RPMI8226 (cell line): ENCODE measurements at regions not wholly inside any gene's neighbourhood (a gene's known extent, or its start where the extent isn't known, plus 50 kb on each side); places are given as distances from the start of the nearest gene placed in this dataset.
"Not testable (repeated sequence)": the region's sequence is repeated elsewhere in the genome, so short reads cannot be mapped to it uniquely, and the experiment has no call there.

ENCODE experiments used
- DNase-seq: peaks from one replicate; pipeline ENCODE4 v3.0.0-alpha.2; 2015

GRCh38 chr22:22717664-22718063 lies 73.2 kb downstream of the GGTLC2 start:
- DNase-seq: no peak

GRCh38 chr22:22720201-22720723 lies 75.8 kb downstream of the GGTLC2 start:
- DNase-seq: peak; percentile 49

- peak; percentile 48 for DNase-seq
Observed at GRCh38 chr22:22720724-22721261, 76.4 kb downstream of the GGTLC2 start.

- no peak for DNase-seq
Observed at GRCh38 chr22:22721681-22722354, 77.4 kb downstream of the GGTLC2 start.

GRCh38 chr22:22728382-22728781 lies 84.0 kb downstream of the GGTLC2 start:
- DNase-seq: no peak

GRCh38 chr22:22730655-22731373 lies 86.4 kb downstream of the GGTLC2 start:
- no peak for DNase-seq

- DNase-seq: no peak
Observed at GRCh38 chr22:22731374-22731676, 86.9 kb downstream of the GGTLC2 start.

GRCh38 chr22:22733006-22733405 lies 88.6 kb downstream of the GGTLC2 start:
- not testable (repeated sequence) for DNase-seq

GRCh38 chr22:22733881-22734373 lies 89.5 kb downstream of the GGTLC2 start:
- DNase-seq: no peak

GRCh38 chr22:22734395-22735272 lies 90.2 kb downstream of the GGTLC2 start:
- not testable (repeated sequence) for DNase-seq

- not testable (repeated sequence) for DNase-seq
Observed at GRCh38 chr22:22735276-22735675, 90.9 kb downstream of the GGTLC2 start.

- no peak for DNase-seq
Observed at GRCh38 chr22:22735695-22736611, 91.5 kb downstream of the GGTLC2 start.

- peak; percentile 36 for DNase-seq
Observed at GRCh38 chr22:22737590-22737989, 93.2 kb downstream of the GGTLC2 start.

- DNase-seq: no peak
Observed at GRCh38 chr22:22738959-22739585, 94.7 kb downstream of the GGTLC2 start.

GRCh38 chr22:22740560-22741276 lies 96.3 kb downstream of the GGTLC2 start:
- no peak for DNase-seq

- no peak for DNase-seq
Observed at GRCh38 chr22:22741843-22742242, 97.4 kb downstream of the GGTLC2 start.

- DNase-seq: no peak
Observed at GRCh38 chr22:22742641-22743040, 98.2 kb downstream of the GGTLC2 start.

GRCh38 chr22:22743128-22743760 lies 98.8 kb downstream of the GGTLC2 start:
- no peak for DNase-seq

GRCh38 chr22:22744412-22745224 lies 100.2 kb downstream of the GGTLC2 start:
- no peak for DNase-seq
